DMS 273 (cell line): ENCODE measurements at regions not wholly inside any gene's neighbourhood (a gene's known extent, or its start where the extent isn't known, plus 50 kb on each side); places are given as distances from the start of the nearest gene placed in this dataset.
"Not testable (repeated sequence)": the region's sequence is repeated elsewhere in the genome, so short reads cannot be mapped to it uniquely, and the experiment has no call there.

Source experiments
- DNase-seq: peaks from one replicate; lab custom pipeline; 2025; ENCODE audit not compliant: unreplicated experiment; lab: John Stamatoyannopoulos, UW

DNA sequence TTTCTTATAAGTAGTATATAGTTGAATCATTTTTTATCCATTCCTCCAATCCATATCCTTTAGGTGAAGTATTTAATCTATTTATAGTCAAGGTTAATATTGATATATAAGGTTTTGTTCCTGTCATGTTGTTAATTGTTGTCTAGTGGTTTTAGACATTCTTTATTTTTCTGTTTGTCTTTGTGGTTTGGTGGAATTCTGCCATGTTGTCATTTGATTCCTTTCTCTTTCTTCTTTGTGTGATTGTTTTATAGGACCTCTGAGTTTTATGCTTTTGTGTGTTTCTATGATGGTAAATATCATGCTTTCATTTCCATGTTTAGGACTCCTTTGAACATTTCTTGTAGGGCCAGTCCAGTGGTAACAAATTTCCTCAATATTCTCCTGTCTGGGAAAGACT is 450.3 kb upstream of the BTBD3 start:
- DNase-seq = no peak

DNA sequence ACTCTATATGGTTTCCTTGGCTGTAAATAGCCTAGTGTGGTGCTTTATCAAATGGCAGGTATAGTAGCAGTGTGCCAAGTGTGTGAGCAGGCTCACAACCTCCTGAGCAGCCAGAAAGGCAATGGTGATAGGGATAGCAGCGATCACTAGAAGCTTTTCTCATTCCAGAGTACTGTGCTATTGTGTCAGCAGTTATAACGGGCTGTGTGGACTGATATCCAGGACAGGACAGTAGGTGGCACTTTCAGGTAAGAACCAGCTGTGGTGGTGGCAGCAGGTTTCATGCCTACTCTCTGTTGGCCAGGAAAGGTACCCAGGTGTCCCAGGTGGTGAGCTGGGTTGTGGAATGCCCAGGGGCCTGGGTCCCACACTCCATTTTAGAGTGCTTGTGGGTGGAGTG is 448.8 kb upstream of the BTBD3 start:
- no peak for DNase-seq

DNA sequence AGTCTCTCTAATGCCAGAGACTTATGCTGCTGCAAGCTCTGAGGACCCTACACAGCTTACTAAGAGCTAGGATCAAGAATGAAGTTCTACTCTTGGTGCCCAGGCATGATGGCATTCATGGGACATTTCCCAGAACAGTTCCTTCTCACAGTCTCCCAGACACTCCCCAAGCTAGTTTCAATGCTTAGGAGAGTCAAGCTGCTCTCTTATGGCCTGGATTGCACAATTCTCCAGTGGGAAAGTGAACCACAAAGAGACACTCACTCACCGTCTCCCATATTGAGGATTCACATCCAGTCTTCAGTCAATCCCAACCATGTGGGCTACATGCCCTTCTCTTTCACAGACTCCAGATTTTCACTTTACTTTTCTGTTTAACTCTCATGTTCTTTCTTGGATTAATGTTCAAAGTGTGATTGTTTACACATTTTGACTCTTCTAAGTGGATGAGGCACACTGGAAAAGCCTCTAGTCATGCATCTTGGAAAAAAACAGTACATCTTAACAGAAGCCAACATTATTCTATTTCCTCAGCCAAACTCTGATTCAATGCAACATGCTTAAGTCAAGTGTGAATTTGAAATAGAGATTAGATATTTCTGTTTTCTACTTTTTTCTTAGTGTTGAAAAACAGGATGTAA is 447.8 kb upstream of the BTBD3 start:
- no peak for DNase-seq

DNA sequence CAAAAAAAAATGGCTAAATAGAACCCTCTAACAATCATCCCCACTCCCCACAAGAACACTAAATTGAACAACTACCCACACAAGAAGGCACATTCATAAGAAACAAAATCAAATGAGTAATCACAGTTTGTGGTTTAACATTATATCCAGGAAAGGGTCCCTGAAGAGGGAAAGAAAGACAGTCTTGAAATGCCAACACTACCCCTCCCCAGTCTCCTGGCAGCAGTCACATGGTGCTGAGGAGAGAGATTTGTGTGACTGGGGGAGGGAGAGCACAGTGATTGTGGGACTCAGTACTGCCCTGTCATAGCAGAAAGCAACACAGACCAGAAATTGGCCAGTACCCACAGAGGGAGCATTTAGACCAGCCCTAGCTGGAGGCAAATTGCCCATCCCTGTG is 443.7 kb upstream of the BTBD3 start:
- no peak for DNase-seq

DNA sequence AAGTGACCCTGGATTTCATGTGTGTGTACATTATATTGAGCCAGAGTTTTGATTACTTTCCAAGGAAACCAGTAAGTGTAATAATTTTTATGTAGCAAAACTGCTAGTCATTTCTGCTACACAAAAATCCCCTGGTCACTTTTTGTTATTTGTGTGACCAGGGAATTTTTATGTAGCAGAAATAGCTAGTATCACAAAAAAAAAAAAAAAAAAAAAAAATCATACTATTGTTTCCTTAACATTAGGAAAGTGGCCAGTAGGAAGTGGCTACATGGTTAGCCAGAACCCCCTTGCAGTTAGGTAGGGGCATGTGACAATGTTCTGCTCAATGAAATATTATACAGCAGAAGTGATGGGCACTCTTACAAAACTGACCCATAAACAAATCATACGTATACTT is 434.0 kb upstream of the BTBD3 start:
- no peak for DNase-seq

DNA sequence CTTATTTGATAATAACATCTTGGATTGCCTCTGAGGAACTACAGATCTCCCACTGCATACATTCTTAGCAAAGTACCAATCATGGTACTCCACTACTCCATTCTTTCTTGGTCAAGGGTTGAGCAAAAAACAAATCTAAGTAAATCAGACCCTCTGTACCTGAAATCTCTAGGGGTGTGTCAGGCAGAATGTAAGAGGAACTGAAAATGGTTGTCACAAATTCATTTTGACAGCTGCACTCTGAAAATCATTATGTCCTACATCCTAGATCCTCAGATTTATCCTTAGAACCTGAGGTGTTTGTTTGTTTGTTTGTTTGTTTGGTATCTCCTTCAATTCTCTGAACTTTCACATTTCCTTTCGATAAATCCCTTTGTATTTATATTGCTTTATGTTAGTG is 433.2 kb upstream of the BTBD3 start:
- DNase-seq = no peak

DNA sequence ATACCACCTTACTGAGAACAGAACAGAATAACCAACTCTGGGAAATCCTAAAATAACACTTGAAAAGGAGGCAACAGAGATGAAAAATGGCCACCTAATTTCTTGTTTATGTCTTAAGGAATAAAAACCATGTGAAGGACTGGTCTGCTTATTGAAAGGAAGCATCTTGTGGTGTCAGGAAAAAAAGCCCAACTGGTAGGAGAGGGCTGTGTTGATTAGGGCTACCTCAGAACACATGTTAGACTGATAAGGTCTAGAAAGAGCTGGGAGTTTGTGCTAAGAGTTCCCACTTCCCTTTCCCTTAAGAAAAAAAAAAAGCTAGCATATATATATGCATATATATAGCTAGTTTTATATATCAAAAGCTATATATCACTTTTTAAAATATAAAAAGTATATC is 425.3 kb upstream of the BTBD3 start:
- no peak for DNase-seq

DNA sequence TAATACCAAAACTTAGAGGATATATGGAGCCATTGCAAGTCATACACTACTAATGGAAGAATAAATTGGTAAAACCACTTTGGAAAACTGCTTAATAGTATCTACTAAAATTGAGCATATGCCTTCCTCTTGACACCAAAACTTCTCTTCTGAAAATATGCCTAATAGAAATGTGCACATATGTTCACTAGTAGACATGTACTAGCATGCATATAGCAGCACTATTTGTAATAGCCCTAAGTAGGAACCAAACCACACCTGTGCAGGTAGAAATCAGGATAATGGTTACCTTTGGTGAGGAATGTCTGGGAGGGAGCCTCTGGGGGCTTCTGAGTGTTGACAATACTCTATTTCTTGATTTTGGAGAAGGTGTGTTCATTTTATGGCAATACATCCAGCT is 424.8 kb upstream of the BTBD3 start:
- no peak for DNase-seq

DNA sequence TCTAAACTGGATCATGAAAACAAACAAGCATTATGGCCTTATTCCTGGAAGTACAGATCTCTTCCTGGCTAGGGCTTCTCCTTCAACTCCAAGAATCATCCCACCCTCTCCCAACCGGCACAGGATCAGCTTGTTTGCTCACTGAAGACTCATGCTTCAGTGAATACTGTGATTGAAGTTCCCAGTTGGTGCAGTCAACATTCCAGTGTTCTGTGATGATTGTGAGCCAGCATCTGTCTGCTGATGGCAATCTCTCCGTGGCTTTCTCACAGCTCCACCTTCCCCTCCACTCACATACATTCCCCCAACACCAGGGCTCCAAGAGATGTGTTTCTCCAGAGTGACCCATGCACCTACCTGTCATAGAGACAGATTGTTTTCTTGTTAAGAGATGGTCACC is 421.3 kb upstream of the BTBD3 start:
- no peak for DNase-seq

DNA sequence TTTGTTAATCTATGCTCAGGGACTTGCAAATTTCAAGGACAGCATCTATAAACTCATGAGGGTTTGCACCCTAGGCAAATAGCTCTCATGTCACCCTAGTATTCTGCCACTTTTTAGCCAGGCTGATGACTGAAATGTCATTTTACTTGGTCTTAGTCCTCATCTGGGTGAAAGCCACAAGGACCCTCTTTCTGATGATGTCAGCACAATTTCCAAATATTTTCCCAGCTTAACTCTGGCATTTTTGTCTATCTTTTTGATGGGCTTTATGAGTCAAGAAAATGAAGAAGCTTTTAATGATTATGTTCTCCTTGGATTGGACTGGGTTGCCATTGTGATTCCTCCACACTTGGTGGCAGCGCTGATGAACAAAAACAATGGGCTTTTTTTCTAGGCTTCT is 420.1 kb upstream of the BTBD3 start:
- no peak for DNase-seq

DNA sequence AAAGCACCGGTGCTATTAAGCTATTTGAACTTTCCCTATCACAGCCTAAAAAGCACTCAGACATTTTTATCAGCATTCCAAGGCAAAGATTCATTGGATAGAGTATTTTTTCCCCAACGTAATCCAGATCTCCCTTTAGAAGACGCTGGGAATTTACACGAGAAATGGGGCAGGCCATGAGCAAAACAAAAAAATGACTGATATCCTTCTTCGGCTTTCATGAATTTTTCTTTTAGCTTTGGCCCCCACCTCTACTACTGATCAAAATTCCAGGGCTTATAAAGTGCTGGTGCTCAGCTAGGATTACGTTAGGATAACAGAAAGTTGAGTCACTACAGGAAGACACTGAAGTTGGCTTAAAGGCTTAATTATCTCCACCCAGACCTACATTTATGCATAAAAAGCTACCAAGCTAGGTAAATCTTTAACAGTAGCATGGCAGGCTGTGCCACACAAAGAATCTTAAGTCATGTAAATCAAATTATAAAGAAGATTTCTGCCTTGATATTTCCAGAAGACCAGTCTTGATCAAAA is 418.5 kb upstream of the BTBD3 start:
- DNase-seq = no peak

DNA sequence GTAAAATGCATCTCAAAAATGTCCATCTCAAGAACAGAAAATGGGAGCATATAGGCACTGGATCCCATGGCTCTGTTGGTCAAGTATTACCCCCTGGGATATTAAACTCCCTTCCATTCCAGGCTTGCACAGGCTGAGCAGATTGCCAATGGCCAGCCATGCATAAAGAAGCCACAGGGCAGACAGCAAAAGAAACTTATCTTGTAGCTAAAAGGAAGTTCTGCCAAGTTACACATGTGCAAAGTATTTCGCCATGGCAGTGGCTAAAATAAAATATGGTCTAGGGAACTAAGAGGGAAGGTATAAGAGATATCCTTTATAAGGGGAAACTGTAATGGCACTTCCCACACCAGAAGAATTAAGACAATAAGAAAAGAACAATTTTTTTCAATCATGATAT is 415.6 kb upstream of the BTBD3 start:
- no peak for DNase-seq

DNA sequence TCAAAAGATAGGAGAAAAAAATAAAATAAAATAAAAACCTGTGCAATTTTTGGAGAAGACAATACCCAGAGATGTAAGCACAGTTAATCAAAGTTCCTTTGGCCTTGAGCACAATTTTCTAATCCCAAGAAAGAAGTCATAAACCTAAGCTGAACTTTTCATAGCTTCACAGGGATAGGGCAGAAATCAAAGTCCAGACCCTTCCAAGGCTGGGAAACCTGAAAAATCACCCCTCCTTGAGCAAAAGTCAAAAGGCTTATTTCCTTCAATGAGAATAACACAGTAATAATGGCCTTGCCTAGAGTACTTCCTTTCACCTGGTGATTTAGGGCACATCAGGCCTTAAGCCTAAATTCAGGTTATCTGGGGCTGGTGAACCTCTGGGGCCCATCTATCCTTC is 415.0 kb upstream of the BTBD3 start:
- no peak for DNase-seq

DNA sequence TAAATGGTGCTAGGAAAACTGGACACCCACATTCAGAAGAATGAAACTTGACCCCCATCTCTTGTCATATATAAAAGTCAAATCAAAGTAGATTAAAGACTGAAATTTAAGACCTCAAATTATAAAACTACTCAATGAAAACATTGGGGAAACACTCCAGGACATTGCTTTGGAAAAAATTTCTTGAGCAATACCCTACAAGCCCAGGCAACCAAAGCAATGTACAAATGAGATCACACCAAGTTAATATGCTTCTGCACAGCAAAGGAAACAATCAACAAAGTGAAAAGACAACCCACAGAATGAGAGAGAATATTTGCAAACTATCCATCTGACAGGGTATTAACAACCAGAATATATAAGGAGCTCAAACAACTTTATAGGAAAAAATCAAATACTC is 407.9 kb upstream of the BTBD3 start:
- no peak for DNase-seq

DNA sequence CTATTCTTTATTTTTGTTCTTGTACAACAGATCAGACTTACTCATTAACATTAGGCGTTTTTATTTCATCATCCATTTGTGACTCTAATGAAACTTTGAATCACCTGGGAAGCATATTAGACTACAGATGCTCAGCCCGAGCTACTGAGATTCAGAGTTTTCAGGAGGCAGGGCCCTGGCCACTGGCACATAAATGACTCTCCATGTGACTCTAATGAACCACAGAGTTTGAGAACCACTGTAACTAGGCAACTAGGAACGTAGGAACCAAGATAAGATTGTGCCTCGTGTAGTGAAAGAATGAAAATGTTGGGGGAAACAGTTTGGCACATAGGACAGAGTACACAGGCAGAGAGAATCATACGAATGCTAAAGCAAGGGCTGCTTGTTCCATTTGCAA is 405.9 kb upstream of the BTBD3 start:
- no peak for DNase-seq

DNA sequence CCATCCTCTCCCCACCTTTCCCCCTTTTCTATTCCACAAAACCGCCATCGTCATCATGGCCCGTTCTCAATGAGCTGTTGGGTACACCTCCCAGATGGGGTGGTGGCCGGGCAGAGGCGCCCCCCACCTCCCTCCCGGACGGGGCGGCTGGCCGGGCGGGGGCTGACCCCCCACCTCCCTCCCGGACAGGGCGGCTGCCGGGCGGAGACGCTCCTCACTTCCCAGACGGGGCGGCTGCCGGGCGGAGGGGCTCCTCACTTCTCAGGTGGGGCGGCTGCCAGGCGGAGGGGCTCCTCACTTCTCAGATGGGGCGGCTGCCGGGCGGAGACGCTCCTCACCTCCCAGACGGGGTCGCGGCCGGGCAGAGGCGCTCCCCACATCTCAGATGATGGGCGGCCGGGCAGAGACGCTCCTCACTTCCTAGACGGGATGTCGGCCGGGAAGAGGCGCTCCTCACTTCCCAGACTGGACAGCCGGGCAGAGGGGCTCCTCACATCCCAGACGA is 404.4 kb upstream of the BTBD3 start:
- not testable (repeated sequence) for DNase-seq

DNA sequence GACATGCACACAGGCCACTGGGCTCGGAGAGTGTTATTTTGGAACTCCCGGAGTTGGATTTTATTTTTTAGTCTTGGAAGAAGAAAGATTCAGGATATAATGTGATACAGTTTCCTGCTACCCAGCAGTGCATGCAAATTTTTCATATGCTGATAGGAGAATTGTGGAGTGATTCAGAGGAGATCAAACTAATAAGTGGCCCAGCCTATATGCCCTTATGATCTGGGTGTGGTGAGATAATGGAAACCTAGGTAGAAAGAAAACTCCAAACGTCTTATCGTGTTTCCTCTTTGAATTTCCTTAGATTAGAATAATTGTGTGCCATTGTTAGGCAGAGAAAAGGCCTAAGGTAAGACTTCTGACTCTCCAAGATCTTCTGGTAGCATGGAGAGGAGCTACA is 401.2 kb upstream of the BTBD3 start:
- no peak for DNase-seq

DNA sequence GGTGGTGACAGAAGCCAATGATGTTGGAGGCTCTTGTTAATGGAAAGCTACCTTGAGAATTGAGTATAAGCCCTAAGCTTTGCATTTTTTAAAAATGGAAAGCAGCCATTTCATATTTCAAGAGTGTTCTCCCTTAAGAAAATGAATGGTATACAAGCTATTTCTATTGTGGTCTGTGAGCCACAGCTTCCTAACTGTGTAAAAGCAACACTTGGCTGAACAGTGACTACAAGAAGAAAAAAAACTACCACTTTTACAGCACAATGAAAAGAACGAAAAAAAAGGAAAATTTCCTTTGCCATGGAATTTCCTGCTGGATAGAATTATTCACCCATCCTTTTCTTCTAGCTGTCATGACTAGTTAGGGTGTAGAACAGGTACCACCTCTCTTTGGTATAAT is 397.1 kb upstream of the BTBD3 start:
- DNase-seq = no peak

DNA sequence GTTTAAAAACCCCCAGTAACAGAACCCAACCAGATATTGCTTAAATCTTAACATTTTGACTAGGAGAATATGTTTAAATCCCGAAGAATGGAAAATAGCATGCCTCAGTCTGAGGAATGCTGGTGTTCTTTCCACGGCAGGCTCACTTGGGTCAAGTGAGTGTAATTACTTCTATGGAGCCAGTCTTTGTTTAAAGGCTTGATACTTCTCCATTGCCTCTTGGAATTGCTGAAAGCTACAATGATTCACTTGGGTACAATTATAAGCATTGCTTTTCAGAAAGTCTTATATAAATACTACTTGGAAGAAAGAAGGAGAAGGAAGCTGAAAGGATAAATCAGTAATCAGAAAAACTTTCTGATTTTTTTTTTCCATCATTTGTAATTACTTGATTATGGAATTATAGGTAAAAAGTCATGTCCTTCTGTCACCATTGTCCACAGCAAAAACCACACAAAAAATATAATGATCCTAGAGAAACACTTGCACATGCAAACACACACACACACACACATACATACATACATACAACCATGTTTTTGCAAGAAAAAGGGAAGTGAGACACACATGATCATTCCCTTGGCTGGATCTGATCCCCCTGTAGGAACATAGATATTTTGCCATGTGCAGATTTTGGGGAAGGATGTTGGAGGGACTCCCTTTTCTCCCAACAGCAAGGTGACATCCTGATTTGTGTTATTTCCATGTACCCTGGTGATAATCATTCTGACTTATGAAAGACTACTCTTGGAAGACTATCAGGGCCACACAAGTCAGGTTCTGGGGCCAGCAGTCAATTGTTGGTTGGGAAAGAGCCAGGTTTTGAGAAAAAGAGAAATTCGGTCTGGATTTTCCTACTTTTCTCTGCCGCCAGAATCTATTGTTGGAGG is 396.0 kb upstream of the BTBD3 start:
- DNase-seq = no peak

DNA sequence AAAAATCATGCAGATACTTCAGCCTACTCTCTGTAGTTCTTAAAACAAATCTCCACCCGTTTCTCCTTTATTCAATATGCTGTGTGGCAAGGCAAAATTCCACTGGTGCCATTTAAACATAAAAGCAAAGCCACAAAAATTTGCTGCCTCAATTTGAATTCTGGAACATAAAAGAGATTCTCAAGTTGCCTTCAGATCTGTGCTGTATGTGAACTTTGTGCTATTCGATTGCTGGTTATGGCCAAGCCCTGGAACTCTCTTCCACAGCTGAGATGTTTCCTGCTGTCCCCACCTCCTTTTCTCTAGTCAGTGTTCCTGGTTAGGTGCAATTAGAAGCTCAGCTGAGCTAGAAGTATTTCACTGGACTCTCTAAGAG is 395.3 kb upstream of the BTBD3 start:
- no peak for DNase-seq

DNA sequence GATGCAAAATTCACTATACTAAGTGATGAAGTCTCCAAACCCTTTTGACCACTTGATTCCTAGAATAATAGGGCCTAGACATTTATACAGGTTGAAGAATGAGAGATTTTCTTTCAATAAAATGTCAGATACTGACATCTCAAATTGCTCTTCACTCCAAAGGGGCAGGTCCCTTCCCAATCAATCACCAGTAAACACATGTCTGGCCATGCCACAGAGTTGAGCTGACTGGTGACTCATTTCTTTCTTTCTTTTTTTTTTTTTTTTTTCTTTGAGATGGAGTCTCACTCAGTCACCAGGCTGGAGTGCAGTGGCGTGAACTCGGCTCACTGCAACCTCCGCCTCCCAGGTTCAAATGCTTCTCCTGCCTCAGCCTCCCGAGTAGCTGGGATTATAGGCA is 388.6 kb upstream of the BTBD3 start:
- no peak for DNase-seq

DNA sequence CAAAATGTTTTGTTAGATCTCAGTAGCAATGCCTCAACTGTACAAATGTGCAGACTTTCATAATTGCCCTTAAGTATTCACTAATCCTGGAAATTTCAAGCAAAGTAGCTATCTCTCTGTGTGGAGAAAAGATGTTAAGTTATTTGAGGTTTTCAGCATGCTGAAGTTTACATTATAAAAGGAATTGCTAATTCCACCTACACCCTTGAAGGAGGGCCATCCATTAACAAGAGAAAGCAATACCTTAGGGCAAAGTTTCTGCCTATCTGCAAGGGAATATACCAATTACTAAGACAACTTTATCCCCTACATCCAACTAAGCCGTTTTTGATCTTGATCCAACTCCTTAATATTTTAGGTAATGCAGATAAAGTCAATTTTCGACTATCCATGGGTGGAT is 380.7 kb upstream of the BTBD3 start:
- DNase-seq = no peak
